ENCODE measurements at regions not wholly inside any gene's neighbourhood (a gene's known extent, or its start where the extent isn't known, plus 50 kb on each side); places are given as distances from the start of the nearest gene placed in this dataset.
"Not testable (repeated sequence)": the region's sequence is repeated elsewhere in the genome, so short reads cannot be mapped to it uniquely, and the experiment has no call there.

- in situ Hi-C loops (cut with MboI; ENCODE audit: low pct_unique_long_range_greater_than_20kb, low sequenced_read_pairs): no loop called here
- DNase-seq: no peak
Observed at GRCh38 chr6:159431750-159432149, 261.3 kb downstream of the SOD2 start.

- no peak for DNase-seq
- in situ Hi-C loops (cut with MboI; ENCODE audit: low pct_unique_long_range_greater_than_20kb, low sequenced_read_pairs): no loop called here
Observed at GRCh38 chr6:159430323-159430722, 261.1 kb downstream of the FNDC1 start.

DNA sequence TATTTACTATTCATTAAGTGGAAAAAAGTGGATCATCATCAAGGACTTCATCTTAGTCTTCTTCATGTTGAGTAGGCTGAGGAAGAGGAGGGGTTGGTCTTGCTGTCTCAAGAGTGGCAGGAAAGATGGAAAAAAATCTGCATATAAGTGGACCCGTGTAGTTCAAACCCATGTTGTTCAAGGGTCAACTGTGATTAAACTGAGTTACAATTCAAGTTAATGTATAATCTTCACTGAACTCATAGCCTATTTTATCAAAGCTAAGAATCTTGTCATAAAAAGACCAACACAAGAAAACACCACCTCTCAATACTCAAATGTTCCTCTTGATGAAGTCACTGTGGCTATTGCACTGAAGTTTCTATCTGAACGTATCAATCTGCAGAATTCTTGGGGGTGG lies 260.2 kb downstream of the FNDC1 start:
- in situ Hi-C loops (cut with MboI; ENCODE audit: low pct_unique_long_range_greater_than_20kb, low sequenced_read_pairs): no loop called here

GRCh38 chr6:159427771-159428170 lies 258.6 kb downstream of the FNDC1 start:
- no peak for DNase-seq
- in situ Hi-C loops (cut with MboI; ENCODE audit: low pct_unique_long_range_greater_than_20kb, low sequenced_read_pairs): no loop called here

More for the DNA sequence above, 260.2 kb downstream of the FNDC1 start:
- no peak for DNase-seq

DNA sequence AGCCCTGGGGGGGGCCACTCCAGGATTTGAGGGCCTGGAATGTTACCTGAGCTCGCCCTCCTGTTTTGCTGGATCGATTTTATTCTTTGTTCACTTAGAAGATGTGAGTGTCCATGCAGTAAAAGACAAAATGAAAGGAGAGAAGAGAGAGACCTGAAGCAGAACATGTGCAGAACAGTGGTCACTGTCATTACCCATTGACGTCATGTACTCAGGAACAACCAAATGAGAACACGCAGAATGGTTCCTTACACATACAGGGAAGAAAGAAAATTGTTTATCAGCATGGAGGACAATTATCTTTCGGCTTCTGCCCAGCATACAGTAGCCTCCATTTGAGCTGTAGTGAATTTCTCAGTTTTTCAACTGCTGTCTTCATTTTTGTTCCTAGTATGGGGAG lies 258.1 kb downstream of the FNDC1 start:
- in situ Hi-C loops (cut with MboI; ENCODE audit: low pct_unique_long_range_greater_than_20kb, low sequenced_read_pairs): no loop called here
- DNase-seq: no peak

DNA sequence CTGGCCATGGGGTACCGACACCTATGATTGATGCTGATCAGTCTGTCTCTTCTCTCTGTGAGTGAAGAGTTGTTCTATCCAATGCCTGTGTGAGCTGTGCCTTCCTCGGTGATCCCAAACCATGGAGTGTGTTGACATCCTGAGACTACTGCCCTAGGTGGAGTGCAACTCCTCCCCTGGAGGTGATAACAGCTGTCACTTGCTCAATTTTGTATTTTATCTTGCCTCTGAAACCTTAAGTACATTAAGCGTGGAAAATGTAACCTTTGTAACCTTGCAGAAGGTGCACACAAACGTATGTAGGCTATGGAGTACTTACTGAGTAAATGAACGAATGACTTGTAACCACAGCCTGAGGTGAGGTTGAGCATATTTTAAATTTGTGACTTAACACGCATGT lies 256.2 kb downstream of the FNDC1 start:
- in situ Hi-C loops (cut with MboI; ENCODE audit: low pct_unique_long_range_greater_than_20kb, low sequenced_read_pairs): no loop called here
- DNase-seq: no peak

DNA sequence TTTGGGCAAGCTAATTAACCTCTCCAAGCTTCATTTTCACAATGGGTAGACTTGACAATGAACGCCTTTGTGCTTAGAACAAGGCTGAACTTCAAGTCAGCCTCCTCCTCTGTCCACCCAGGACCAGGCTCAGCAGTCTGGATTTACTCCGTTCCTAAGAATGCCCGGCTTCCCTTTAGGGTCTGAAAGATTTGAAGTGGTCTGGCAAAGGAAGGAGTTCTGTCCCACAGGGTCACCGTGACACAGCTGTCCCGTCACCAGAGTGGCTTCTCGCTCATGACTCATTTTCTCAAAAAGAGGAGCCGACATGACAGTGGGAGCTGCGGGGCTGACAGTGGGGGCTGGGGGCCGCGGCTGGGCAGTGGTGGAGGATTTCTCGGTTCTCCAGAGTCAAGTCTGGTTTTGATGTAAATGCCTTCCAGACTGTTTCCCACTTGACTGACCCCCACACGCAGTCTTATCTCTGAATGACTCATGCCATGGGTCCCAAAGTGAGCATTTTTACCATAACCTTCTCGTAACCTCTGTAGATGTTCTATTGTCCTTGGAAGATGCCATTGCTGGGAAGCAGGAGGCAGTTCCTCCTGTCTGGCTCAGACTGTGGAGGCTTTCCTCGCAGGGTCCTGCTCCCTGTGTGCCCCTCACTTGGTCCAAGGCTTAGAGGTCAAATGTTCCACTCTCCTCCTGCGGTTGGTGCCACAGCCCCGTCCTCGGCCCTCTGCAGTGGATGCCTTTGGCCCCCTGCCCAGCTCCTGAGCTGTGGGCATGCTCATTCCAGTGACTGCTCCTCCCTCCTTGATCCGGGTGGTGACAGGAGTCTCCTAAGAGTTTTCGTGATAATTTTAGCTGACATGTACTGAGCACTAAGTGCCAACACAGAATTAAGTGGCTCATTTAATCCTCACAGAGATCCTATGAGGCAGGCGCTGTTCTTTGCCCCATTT lies 253.1 kb downstream of the FNDC1 start:
- in situ Hi-C loops (cut with MboI; ENCODE audit: low pct_unique_long_range_greater_than_20kb, low sequenced_read_pairs): no loop called here
- DNase-seq: no peak

DNA sequence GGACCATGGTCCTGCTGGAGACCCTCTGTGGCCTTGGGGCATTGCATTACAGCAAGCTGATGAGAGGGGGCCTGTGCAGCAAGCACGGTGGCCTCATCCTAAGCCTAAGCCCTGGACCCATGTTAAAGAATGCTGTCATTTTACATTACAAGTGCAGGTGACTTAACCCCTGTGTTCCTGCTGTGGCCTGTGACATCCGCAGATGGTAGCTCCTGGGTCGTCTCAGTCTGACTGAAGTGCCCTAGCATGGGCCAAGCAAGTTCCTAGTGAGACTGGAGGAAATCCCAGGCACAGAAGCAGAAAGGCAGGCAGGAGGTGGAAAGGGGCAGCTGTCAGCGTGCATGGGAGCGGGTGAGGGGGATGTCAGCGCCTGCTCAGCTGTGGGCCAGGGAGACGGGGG lies 252.4 kb downstream of the FNDC1 start:
- no peak for DNase-seq
- in situ Hi-C loops (cut with MboI; ENCODE audit: low pct_unique_long_range_greater_than_20kb, low sequenced_read_pairs): no loop called here

DNA sequence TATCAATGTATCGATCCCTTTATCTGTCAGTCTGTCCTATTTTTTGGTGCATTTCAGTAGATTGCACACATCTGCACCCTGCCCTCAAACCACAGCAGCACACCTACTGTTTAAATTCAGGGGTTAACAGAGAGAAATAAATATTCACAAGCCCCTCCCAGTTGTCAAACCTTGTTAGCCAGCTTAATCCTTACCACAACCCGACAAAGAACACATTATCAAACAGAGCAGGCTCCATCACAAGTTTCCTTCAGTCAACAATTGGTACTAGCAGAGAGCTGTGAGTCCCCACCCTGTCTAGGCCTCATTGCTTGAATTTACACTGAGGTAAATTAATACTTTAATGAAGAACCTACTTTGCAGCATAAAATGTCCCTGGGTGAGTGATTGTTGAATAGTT lies 249.8 kb downstream of the FNDC1 start:
- DNase-seq: no peak
- in situ Hi-C loops (cut with MboI; ENCODE audit: low pct_unique_long_range_greater_than_20kb, low sequenced_read_pairs): no loop called here

DNA sequence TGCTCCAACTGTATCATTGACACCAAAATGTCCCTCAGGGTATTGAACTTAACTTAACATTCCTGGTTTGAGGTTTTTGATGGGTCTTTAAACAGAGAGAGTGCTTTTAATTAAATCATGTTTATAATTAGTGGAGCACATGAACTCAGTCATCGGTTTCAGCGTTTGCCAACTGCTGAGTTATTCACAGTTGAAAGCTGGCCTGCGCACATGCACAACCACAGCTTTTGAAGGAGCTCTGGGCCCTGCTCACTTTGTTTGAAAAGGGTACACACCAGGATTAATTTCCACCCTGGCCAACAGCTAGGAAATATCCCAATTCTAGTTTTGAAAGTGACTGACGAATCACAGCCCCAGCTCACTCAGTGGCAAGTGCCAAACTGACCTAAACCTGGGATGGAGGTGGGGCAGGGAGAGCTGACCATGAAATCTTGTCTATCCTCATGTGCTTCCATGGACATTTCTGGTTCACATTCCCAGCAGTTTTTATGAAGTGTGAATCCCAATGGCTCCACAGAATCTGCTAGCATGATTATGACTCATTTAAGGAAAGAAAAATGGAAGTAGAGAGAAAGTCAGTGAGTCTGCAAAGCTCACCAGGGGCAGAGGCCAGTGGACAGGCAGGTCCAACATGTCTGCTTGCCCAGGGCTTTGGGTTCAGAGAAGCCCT lies 247.8 kb downstream of the FNDC1 start:
- in situ Hi-C loops (cut with MboI; ENCODE audit: low pct_unique_long_range_greater_than_20kb, low sequenced_read_pairs): no loop called here
- no peak for DNase-seq

DNA sequence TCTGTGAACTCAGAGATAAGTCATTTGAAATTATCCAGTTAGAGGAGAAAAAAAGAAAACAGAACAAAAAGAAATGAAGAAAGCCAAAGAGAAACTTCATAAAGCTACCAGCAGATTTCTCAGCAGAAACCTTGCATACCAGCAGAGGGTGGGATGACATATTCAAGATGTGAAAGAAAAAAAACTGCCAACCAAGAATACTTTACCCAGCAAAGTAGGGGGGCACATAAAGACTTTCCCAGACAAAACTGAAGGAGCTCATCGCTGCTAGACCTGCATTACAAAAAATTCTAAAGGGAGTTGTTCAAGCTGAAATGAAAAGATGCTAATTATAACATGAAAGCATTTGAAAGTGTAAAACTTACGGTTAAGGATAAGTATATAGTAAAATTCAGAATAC lies 246.3 kb downstream of the FNDC1 start:
- DNase-seq: no peak
- in situ Hi-C loops (cut with MboI; ENCODE audit: low pct_unique_long_range_greater_than_20kb, low sequenced_read_pairs): no loop called here

GRCh38 chr6:159414711-159415110 lies 245.5 kb downstream of the FNDC1 start:
- in situ Hi-C loops (cut with MboI; ENCODE audit: low pct_unique_long_range_greater_than_20kb, low sequenced_read_pairs): no loop called here
- DNase-seq: no peak

DNA sequence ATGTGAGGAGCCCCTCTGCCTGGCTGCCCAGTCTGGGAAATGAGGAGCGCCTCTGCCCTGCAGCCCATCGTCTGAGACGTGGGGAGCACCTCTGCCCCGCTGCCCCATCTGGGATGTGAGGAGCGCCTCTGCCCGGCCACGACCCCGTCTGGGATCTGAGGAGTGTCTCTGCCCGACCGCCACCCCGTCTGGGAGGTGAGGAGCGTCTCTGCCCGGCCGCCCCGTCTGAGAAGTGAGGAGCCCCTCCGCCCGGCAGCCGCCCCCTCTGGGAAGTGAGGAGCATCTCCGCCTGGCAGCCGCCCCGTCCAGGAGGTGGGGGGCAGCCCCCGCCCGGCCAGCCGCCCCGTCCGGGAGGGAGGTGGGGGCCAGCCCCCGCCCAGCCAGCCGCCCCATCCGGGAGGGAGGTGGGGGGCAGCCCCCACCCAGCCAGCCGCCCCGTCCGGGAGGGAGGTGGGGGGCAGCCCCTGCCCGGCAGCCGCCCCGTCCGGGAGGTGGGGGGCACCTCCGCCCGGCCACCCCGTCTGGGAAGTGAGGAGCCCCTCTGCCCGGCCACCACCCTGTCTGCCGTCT lies 238.1 kb downstream of the FNDC1 start:
- in situ Hi-C loops (cut with MboI; ENCODE audit: low pct_unique_long_range_greater_than_20kb, low sequenced_read_pairs); DNase-seq: not testable (repeated sequence)

GRCh38 chr6:159404296-159404695 lies 235.1 kb downstream of the FNDC1 start:
- no peak for DNase-seq
- in situ Hi-C loops (cut with MboI; ENCODE audit: low pct_unique_long_range_greater_than_20kb, low sequenced_read_pairs): no loop called here

- in situ Hi-C loops (cut with MboI; ENCODE audit: low pct_unique_long_range_greater_than_20kb, low sequenced_read_pairs): no loop called here
Observed at GRCh38 chr6:159400826-159401225, 231.6 kb downstream of the FNDC1 start.

GRCh38 chr6:159399751-159400221 lies 230.6 kb downstream of the FNDC1 start:
- no peak for DNase-seq
- in situ Hi-C loops (cut with MboI; ENCODE audit: low pct_unique_long_range_greater_than_20kb, low sequenced_read_pairs): no loop called here

More at GRCh38 chr6:159400826-159401225, 231.6 kb downstream of the FNDC1 start:
- no peak for DNase-seq

DNA sequence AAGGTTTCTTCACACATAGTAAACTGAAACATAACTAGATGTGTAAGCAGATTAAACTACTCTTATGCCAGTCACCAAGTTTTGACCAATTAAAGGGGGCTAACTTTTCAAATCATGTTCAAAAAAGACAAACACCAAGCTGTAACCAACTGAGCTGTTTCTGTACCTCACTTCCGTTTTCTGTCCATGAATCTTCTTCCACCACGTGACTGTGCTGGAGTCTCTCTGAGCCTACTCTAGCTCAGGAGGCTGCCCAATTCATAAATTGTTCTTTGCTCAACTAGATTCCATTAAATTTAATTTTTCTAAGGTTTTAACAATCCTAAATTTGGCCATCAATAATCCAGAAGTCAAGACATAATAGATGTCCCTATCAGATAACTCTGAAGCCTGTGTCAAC lies 229.4 kb downstream of the FNDC1 start:
- in situ Hi-C loops (cut with MboI; ENCODE audit: low pct_unique_long_range_greater_than_20kb, low sequenced_read_pairs): no loop called here
- no peak for DNase-seq

- in situ Hi-C loops (cut with MboI; ENCODE audit: low pct_unique_long_range_greater_than_20kb, low sequenced_read_pairs): no loop called here
Observed at GRCh38 chr6:159397753-159398152, 228.6 kb downstream of the FNDC1 start.

GRCh38 chr6:159395609-159396008 lies 226.4 kb downstream of the FNDC1 start:
- in situ Hi-C loops (cut with MboI; ENCODE audit: low pct_unique_long_range_greater_than_20kb, low sequenced_read_pairs): no loop called here
- no peak for DNase-seq

More at GRCh38 chr6:159397753-159398152, 228.6 kb downstream of the FNDC1 start:
- no peak for DNase-seq

DNA sequence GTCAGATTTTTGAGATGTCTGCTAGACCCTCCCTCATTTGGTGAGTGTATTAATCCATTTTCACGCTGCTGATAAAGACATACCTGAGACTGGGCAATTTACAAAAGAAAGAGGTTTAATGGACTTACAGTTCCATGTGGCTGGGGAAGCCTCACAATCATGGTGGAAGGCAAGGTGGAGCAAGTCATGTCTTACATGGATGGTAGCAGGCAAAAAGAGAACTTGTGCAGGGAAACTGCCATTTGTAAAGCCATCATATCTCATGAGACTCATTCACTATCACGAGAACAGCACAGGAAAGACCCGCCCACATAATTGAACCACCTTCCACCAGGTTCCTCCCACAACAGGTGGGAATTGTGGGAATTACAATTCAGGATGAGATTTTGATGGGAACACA lies 223.5 kb downstream of the FNDC1 start:
- in situ Hi-C loops (cut with MboI; ENCODE audit: low pct_unique_long_range_greater_than_20kb, low sequenced_read_pairs); DNase-seq: not testable (repeated sequence)

All from KBM-7 (cell line).